ENCODE measurements at regions not wholly inside any gene's neighbourhood (a gene's known extent, or its start where the extent isn't known, plus 50 kb on each side); places are given as distances from the start of the nearest gene placed in this dataset.

- no peak for DNase-seq
- no peak overlapping the region for H3K4me3 ChIP-seq
- H3K27ac ChIP-seq (replicated peaks) = no peak overlapping the region
- TF ChIP-seq CTCF (IDR thresholded peaks at IDR 0.05; ENCODE audit: borderline replicate concordance) = no peak
- no peaks in the 10 kb centered on the region for H3K36me3 ChIP-seq
- no peaks in the 10 kb centered on the region for H3K9me3 ChIP-seq (replicated peaks)
- intact Hi-C loops (cut with micrococcal nuclease) = no loop called here
- no peaks in the 10 kb centered on the region for H3K4me1 ChIP-seq
- H3K27me3 ChIP-seq (ENCODE audit: low read depth) = no peaks in the 10 kb centered on the region
These were observed 104.0 kb upstream of the EPHA7 start for GRCh38 chr6:93523365-93523764.

- no peaks in the 10 kb centered on the region for H3K36me3 ChIP-seq
- no peaks in the 10 kb centered on the region for H3K9me3 ChIP-seq (replicated peaks)
- H3K4me3 ChIP-seq = no peak overlapping the region
- no peak for DNase-seq
- H3K4me1 ChIP-seq = no peaks in the 10 kb centered on the region
- no peak overlapping the region for H3K27ac ChIP-seq (replicated peaks)
- intact Hi-C loops (cut with micrococcal nuclease) = no loop called here
- H3K27me3 ChIP-seq (ENCODE audit: low read depth) = no peaks in the 10 kb centered on the region
- no peak for TF ChIP-seq CTCF (IDR thresholded peaks at IDR 0.05; ENCODE audit: borderline replicate concordance)
These were observed 97.1 kb upstream of the EPHA7 start for GRCh38 chr6:93516441-93516840.

- Histone ChIP-seq H3K9me3 (replicated peaks) (no peaks in the 10 kb centered on the region), H3K4me1 (no peaks in the 10 kb centered on the region), H3K4me3 (no peak overlapping the region), H3K27ac (replicated peaks) (no peak overlapping the region), H3K36me3 (no peaks in the 10 kb centered on the region), H3K27me3 (ENCODE audit: low read depth) (no peaks in the 10 kb centered on the region)
- no peak for DNase-seq
- intact Hi-C loops (cut with micrococcal nuclease) = no loop called here
- TF ChIP-seq CTCF (IDR thresholded peaks at IDR 0.05; ENCODE audit: borderline replicate concordance) = no peak
These were observed 96.4 kb upstream of the EPHA7 start for GRCh38 chr6:93515736-93516135.

DNA sequence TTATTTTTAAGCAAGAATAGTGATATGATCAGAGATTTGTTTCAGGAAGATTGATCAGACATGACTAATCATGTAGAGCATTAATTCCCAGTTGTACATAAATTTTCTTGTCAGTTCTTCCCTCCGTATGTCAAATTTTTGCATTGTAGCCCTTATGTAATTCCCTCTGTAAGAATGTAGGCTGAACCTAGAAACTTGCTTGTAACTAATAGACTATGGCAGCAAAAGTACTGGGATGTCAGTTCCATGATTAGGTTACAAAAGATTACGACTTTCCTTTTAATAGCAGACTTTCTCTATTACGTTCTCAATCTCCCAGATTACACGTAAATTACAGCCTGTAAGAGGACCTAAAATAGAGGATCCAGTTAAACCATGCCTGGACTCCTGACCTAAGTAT, 79.4 kb upstream of the EPHA7 start:
- H3K27me3 ChIP-seq (ENCODE audit: low read depth) = no peaks in the 10 kb centered on the region
- no peaks in the 10 kb centered on the region for H3K36me3 ChIP-seq
- intact Hi-C loops (cut with micrococcal nuclease) = no loop called here
- no peaks in the 10 kb centered on the region for H3K4me1 ChIP-seq
- H3K9me3 ChIP-seq (replicated peaks) = peaks cover 12% of the 10 kb centered on the region
- H3K4me3 ChIP-seq = no peak overlapping the region
- no peak for DNase-seq
- H3K27ac ChIP-seq (replicated peaks) = no peak overlapping the region
- TF ChIP-seq CTCF (IDR thresholded peaks at IDR 0.05; ENCODE audit: borderline replicate concordance) = no peak

GRCh38 chr6:93496548-93496947, 77.2 kb upstream of the EPHA7 start:
- no peak overlapping the region for H3K4me3 ChIP-seq
- no peak overlapping the region for H3K27ac ChIP-seq (replicated peaks)
- H3K36me3 ChIP-seq = no peaks in the 10 kb centered on the region
- H3K9me3 ChIP-seq (replicated peaks) = no peaks in the 10 kb centered on the region
- intact Hi-C loops (cut with micrococcal nuclease) = no loop called here
- no peaks in the 10 kb centered on the region for H3K27me3 ChIP-seq (ENCODE audit: low read depth)
- no peaks in the 10 kb centered on the region for H3K4me1 ChIP-seq
- TF ChIP-seq CTCF (IDR thresholded peaks at IDR 0.05; ENCODE audit: borderline replicate concordance) = no peak
- DNase-seq = no peak

GRCh38 chr6:93494057-93494456, 74.7 kb upstream of the EPHA7 start:
- Histone ChIP-seq H3K4me3 (no peak overlapping the region), H3K27me3 (ENCODE audit: low read depth) (no peaks in the 10 kb centered on the region), H3K36me3 (no peaks in the 10 kb centered on the region), H3K9me3 (replicated peaks) (no peaks in the 10 kb centered on the region), H3K27ac (replicated peaks) (no peak overlapping the region), H3K4me1 (no peaks in the 10 kb centered on the region)
- no peak for DNase-seq
- intact Hi-C loops (cut with micrococcal nuclease) = no loop called here
- no peak for TF ChIP-seq CTCF (IDR thresholded peaks at IDR 0.05; ENCODE audit: borderline replicate concordance)

All from left ventricle myocardium inferior (tissue), 1 donor.